ENCODE measurements at regions not wholly inside any gene's neighbourhood (a gene's known extent, or its start where the extent isn't known, plus 50 kb on each side); places are given as distances from the start of the nearest gene placed in this dataset.
"Not testable (repeated sequence)": the region's sequence is repeated elsewhere in the genome, so short reads cannot be mapped to it uniquely, and the experiment has no call there.

- WGBS, result 72% methylated on average over 1 of the region's 1 CpG
- no peaks in the 10 kb centered on the region for H3K9me3 ChIP-seq
- no peak overlapping the region for H3K27ac ChIP-seq
- no peak for DNase-seq (ENCODE audit: low spot score in 2 of 2)
- peaks cover 5% of the 10 kb centered on the region for H3K4me1 ChIP-seq
- H3K36me3 ChIP-seq, result no peaks in the 10 kb centered on the region
- TF ChIP-seq POLR2AphosphoS5 (IDR thresholded peaks at IDR 0.05) (no peak), POLR2A (IDR thresholded peaks at IDR 0.05) (no peak), CTCF (IDR thresholded peaks at IDR 0.05) (no peak), EP300 (IDR thresholded peaks at IDR 0.05) (no peak)
- H3K4me3 ChIP-seq, result no peak overlapping the region
- no peaks in the 10 kb centered on the region for H3K27me3 ChIP-seq
Observed at GRCh38 chr2:153404792-153405191, 73.8 kb downstream of the RPRM start.

GRCh38 chr2:153403940-153404339 is 74.6 kb downstream of the RPRM start:
- WGBS, result 85% methylated on average over 2 of the region's 2 CpGs
- H3K4me3 ChIP-seq, result no peak overlapping the region
- peaks cover 5% of the 10 kb centered on the region for H3K4me1 ChIP-seq
- TF ChIP-seq CTCF (IDR thresholded peaks at IDR 0.05), result no peak
- TF ChIP-seq POLR2A (IDR thresholded peaks at IDR 0.05), result no peak
- no peak for TF ChIP-seq EP300 (IDR thresholded peaks at IDR 0.05)
- no peak for TF ChIP-seq POLR2AphosphoS5 (IDR thresholded peaks at IDR 0.05)
- no peaks in the 10 kb centered on the region for H3K9me3 ChIP-seq
- DNase-seq (ENCODE audit: low spot score in 2 of 2), result no peak
- no peaks in the 10 kb centered on the region for H3K36me3 ChIP-seq
- H3K27me3 ChIP-seq, result no peaks in the 10 kb centered on the region
- no peak overlapping the region for H3K27ac ChIP-seq

- WGBS, result 87% methylated on average over 12 of the region's 14 CpGs
- H3K9me3 ChIP-seq; H3K36me3 ChIP-seq; DNase-seq (ENCODE audit: low spot score in 2 of 2); H3K4me1 ChIP-seq; H3K27ac ChIP-seq; H3K27me3 ChIP-seq; H3K4me3 ChIP-seq: not testable (repeated sequence)
Observed at GRCh38 chr2:153403352-153403751, 75.2 kb downstream of the RPRM start.

GRCh38 chr2:153394686-153395085 is 83.9 kb downstream of the RPRM start:
- no peak for TF ChIP-seq EP300 (IDR thresholded peaks at IDR 0.05)
- no peak for TF ChIP-seq CTCF (IDR thresholded peaks at IDR 0.05)
- TF ChIP-seq POLR2A (IDR thresholded peaks at IDR 0.05), result no peak
- TF ChIP-seq POLR2AphosphoS5 (IDR thresholded peaks at IDR 0.05), result no peak
- DNase-seq (ENCODE audit: low spot score in 2 of 2), result no peak
- WGBS, result 59% methylated on average over 5 of the region's 5 CpGs

GRCh38 chr2:153394247-153394646 is 84.3 kb downstream of the RPRM start:
- H3K4me3 ChIP-seq, result no peak overlapping the region
- DNase-seq (ENCODE audit: low spot score in 2 of 2), result no peak
- H3K27ac ChIP-seq, result no peak overlapping the region
- no peaks in the 10 kb centered on the region for H3K9me3 ChIP-seq
- TF ChIP-seq EP300 (IDR thresholded peaks at IDR 0.05), result no peak
- TF ChIP-seq POLR2AphosphoS5 (IDR thresholded peaks at IDR 0.05), result no peak
- TF ChIP-seq CTCF (IDR thresholded peaks at IDR 0.05), result no peak
- TF ChIP-seq POLR2A (IDR thresholded peaks at IDR 0.05), result no peak
- no peaks in the 10 kb centered on the region for H3K36me3 ChIP-seq
- no peaks in the 10 kb centered on the region for H3K27me3 ChIP-seq
- H3K4me1 ChIP-seq, result no peaks in the 10 kb centered on the region

More at GRCh38 chr2:153394686-153395085, 83.9 kb downstream of the RPRM start:
- Histone ChIP-seq H3K9me3 (no peaks in the 10 kb centered on the region), H3K4me3 (no peak overlapping the region), H3K27ac (no peak overlapping the region), H3K4me1 (no peaks in the 10 kb centered on the region), H3K36me3 (no peaks in the 10 kb centered on the region), H3K27me3 (no peaks in the 10 kb centered on the region)

GRCh38 chr2:153393518-153393917 is 85.0 kb downstream of the RPRM start:
- no peak for DNase-seq (ENCODE audit: low spot score in 2 of 2)
- H3K4me3 ChIP-seq, result no peak overlapping the region
- TF ChIP-seq EP300 (IDR thresholded peaks at IDR 0.05) (no peak), POLR2AphosphoS5 (IDR thresholded peaks at IDR 0.05) (no peak), CTCF (IDR thresholded peaks at IDR 0.05) (no peak), POLR2A (IDR thresholded peaks at IDR 0.05) (no peak)
- no peak overlapping the region for H3K27ac ChIP-seq
- 84% methylated on average over 3 of the region's 3 CpGs for WGBS
- H3K36me3 ChIP-seq, result no peaks in the 10 kb centered on the region
- no peaks in the 10 kb centered on the region for H3K4me1 ChIP-seq
- no peaks in the 10 kb centered on the region for H3K9me3 ChIP-seq
- H3K27me3 ChIP-seq, result no peaks in the 10 kb centered on the region
